ENCODE measurements at regions not wholly inside any gene's neighbourhood (a gene's known extent, or its start where the extent isn't known, plus 50 kb on each side); places are given as distances from the start of the nearest gene placed in this dataset.
A peak's percentile ranks its signal among the peaks of the same experiment; 100 is the strongest.

DNA sequence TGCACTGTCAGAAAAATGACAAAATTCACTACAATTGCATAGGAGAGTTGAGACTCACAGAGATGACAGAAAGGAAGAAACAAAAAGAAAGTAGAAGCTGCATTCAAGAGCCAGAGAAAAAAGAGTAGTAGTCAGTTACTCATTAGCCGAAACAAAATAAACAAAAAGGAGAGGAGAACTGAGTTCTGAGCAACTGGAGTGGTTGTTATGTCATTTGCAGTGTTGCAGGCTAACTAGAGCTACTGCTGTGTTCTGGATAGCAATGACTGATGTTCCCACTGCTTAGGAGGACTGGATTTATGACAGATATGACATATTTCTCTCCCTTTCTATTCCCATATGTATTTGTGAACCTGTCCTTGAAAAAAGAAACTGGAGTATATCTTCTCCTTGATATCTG lies 482.6 kb downstream of the RFC3 start:
- Histone ChIP-seq H3K4me3 (no peak overlapping the region), H3K27ac (peak overlapping the region in 1 of 12 donors; percentile 26), H3K4me1 (peaks cover 0 to 9% (median 0%) of the 10 kb centered on the region in 12 donors), H3K27me3 (no peaks in the 10 kb centered on the region), H3K9me3 (peaks cover 0 to 16% (median 3%) of the 10 kb centered on the region in 12 donors), H3K36me3 (no peaks in the 10 kb centered on the region)
- no peak for TF ChIP-seq CTCF (IDR thresholded peaks at IDR 0.05)
- TF ChIP-seq POLR2A (IDR thresholded peaks at IDR 0.05), result no peak
- ATAC-seq, result no peak
- no peak for DNase-seq
- WGBS, 4 donors, result 51 to 58% (median 53%) methylated on average over 1 of the region's 1 CpG
- intact Hi-C loops (cut with DNase I), result no loop called here

GRCh38 chr13:34302596-34302995 lies 484.6 kb downstream of the RFC3 start:
- no peak overlapping the region for H3K4me3 ChIP-seq
- H3K27ac ChIP-seq, result no peak overlapping the region
- no peak for ATAC-seq
- H3K36me3 ChIP-seq, result no peaks in the 10 kb centered on the region
- no peaks in the 10 kb centered on the region for H3K27me3 ChIP-seq
- TF ChIP-seq POLR2A (IDR thresholded peaks at IDR 0.05) (no peak), CTCF (IDR thresholded peaks at IDR 0.05) (no peak)
- no peak for DNase-seq
- H3K9me3 ChIP-seq, result peaks cover 0 to 16% (median 3%) of the 10 kb centered on the region in 12 donors
- intact Hi-C loops (cut with DNase I), result no loop called here
- peaks cover 0 to 9% (median 0%) of the 10 kb centered on the region in 12 donors for H3K4me1 ChIP-seq

- ATAC-seq, result no peak
- no peaks in the 10 kb centered on the region for H3K36me3 ChIP-seq
- peaks cover 0 to 9% (median 0%) of the 10 kb centered on the region in 12 donors for H3K4me1 ChIP-seq
- no peak overlapping the region for H3K4me3 ChIP-seq
- no peak for DNase-seq
- no peak overlapping the region for H3K27ac ChIP-seq
- peaks cover 0 to 16% (median 3%) of the 10 kb centered on the region in 12 donors for H3K9me3 ChIP-seq
- TF ChIP-seq POLR2A (IDR thresholded peaks at IDR 0.05), result no peak
- no peak for TF ChIP-seq CTCF (IDR thresholded peaks at IDR 0.05)
- no peaks in the 10 kb centered on the region for H3K27me3 ChIP-seq
- intact Hi-C loops (cut with DNase I), result no loop called here
Observed at GRCh38 chr13:34303346-34303745, 485.4 kb downstream of the RFC3 start.

- Histone ChIP-seq H3K9me3 (peaks cover 0 to 16% (median 3%) of the 10 kb centered on the region in 12 donors), H3K36me3 (no peaks in the 10 kb centered on the region), H3K27me3 (no peaks in the 10 kb centered on the region), H3K4me1 (no peaks in the 10 kb centered on the region), H3K27ac (no peak overlapping the region), H3K4me3 (no peak overlapping the region)
- DNase-seq (no peak), ATAC-seq (no peak)
- TF ChIP-seq CTCF (IDR thresholded peaks at IDR 0.05) (no peak), POLR2A (IDR thresholded peaks at IDR 0.05) (no peak)
- WGBS, 4 donors, result 63 to 71% (median 67%) methylated on average over 5 of the region's 5 CpGs
- intact Hi-C loops (cut with DNase I), result no loop called here
Observed at GRCh38 chr13:34307607-34308006, 489.7 kb downstream of the RFC3 start.

Measured in heart left ventricle (tissue), 16 donors.